ENCODE measurements at regions not wholly inside any gene's neighbourhood (a gene's known extent, or its start where the extent isn't known, plus 50 kb on each side); places are given as distances from the start of the nearest gene placed in this dataset.

DNA sequence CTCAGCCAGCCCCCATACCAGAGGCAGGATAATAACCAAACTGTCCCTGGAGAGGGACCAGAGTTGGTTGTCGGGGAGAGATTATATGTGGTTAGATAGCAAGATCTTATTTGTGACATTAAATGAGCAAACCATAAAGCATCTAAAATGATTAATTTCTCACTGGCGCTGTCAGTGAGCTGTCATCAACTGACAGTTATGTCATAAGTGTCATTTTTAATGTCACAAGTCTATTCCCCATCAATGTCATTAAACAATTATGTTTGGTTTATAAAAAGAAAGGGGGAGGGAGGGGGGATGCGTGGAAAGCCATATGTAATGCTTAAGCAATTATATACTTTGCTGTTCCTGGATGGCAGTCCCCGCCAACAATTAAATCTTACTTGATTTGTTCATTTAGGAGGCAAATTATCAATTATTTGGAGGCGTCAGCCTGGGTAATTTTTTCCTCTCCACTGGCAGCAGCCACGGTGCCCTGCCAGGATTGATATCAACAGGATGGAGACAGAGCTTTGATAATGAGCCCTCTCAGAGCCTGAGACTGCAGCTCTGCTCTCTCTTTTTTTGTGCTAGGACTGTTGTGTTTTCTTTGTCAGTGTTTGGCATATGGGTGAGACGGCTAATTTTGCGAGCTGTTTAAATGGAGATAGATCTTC is 333.6 kb upstream of the CAMK1G start:
- no peak overlapping the region for H3K4me2 ChIP-seq (ENCODE audit: low read length)
- Mint-ChIP-seq H3K27me3 (ENCODE audit: low read depth, unreplicated experiment) (peaks cover 5% of the 10 kb centered on the region), H3K27ac (ENCODE audit: unreplicated experiment) (no peak overlapping the region)

DNA sequence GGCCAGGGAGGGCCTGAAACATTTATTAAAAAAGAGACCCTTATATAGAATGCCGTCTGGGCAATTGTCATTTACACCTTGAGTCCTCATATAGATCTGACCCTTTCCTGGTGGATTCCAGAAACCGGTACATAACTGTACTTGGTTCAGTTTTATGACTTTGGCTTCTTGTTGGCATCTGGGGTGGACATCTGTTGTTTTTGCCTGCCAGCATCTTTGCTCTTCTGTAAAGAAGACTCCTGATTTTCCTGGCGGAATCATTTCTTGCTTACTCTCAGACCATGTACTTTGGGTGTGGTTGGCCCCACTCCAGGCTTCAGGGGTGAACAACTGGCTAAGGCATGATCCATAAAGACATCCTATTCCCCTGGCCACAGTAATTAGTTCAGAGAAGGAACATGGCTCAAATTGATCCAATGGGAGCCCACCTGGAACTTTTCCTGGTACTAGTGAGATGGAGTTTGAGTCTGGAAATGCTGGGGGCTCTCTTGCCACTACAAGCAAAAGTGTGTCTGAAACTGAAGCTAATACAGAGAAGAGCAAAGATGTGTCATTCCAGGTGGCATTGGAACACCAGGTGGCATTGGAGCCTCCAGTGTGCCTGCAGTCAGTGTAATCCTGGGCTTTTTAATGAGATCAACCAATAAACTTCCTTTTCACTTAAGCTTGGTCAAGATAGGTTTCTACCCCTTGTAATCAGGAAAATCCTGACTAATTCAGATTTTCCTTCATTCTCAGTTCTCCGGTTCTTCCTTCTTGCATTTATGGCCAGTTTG is 332.5 kb upstream of the CAMK1G start:
- no peaks in the 10 kb centered on the region for H3K4me1 Mint-ChIP-seq (ENCODE audit: low read depth, unreplicated experiment)
- Histone ChIP-seq H3K36me3 (ENCODE audit: insufficient read depth, low read length) (no peaks in the 10 kb centered on the region), H3K9ac (ENCODE audit: low read length) (no peak overlapping the region), H3K4me3 (ENCODE audit: insufficient read depth, low read depth, low read length) (no peak overlapping the region), H3K4me2 (ENCODE audit: low read length) (no peak overlapping the region), H3K79me2 (ENCODE audit: insufficient read depth, low read length) (no peaks in the 10 kb centered on the region), H2AFZ (ENCODE audit: low read depth, low read length) (no peak overlapping the region), H4K20me1 (ENCODE audit: insufficient read depth, low read length) (no peaks in the 10 kb centered on the region), H3K4me1 (ENCODE audit: insufficient read depth, low read length) (no peaks in the 10 kb centered on the region), H3K9me3 (ENCODE audit: insufficient read depth, low read depth, low read length) (no peaks in the 10 kb centered on the region), H3K27ac (ENCODE audit: low read depth, low read length) (no peak overlapping the region), H3K27me3 (ENCODE audit: insufficient read depth, low read length) (no peaks in the 10 kb centered on the region)
- TF ChIP-seq, protein P1, sequence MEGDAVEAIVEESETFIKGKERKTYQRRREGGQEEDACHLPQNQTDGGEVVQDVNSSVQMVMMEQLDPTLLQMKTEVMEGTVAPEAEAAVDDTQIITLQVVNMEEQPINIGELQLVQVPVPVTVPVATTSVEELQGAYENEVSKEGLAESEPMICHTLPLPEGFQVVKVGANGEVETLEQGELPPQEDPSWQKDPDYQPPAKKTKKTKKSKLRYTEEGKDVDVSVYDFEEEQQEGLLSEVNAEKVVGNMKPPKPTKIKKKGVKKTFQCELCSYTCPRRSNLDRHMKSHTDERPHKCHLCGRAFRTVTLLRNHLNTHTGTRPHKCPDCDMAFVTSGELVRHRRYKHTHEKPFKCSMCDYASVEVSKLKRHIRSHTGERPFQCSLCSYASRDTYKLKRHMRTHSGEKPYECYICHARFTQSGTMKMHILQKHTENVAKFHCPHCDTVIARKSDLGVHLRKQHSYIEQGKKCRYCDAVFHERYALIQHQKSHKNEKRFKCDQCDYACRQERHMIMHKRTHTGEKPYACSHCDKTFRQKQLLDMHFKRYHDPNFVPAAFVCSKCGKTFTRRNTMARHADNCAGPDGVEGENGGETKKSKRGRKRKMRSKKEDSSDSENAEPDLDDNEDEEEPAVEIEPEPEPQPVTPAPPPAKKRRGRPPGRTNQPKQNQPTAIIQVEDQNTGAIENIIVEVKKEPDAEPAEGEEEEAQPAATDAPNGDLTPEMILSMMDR (IDR thresholded peaks at IDR 0.05; ENCODE audit: insufficient read depth, low read depth, low read length) = no peak
- TF ChIP-seq EZH2 (IDR thresholded peaks at IDR 0.05; ENCODE audit: insufficient read depth, low read length) = no peak
- H3K27me3 Mint-ChIP-seq (ENCODE audit: low read depth, unreplicated experiment) = peaks cover 5% of the 10 kb centered on the region
- no peaks in the 10 kb centered on the region for H3K9me3 Mint-ChIP-seq (ENCODE audit: unreplicated experiment)
- DNase-seq (ENCODE audit: low read depth) = peak; percentile 22
- H3K36me3 Mint-ChIP-seq (ENCODE audit: low read depth, unreplicated experiment) = no peaks in the 10 kb centered on the region
- FAIRE-seq = no peak
- H3K4me3 Mint-ChIP-seq (ENCODE audit: unreplicated experiment) = no peak overlapping the region
- peak overlapping the region; percentile 19 for H3K27ac Mint-ChIP-seq (ENCODE audit: unreplicated experiment)

More for the DNA sequence above, 333.6 kb upstream of the CAMK1G start:
- no peak for TF ChIP-seq EZH2 (IDR thresholded peaks at IDR 0.05; ENCODE audit: insufficient read depth, low read length)
- TF ChIP-seq, protein P1 (IDR thresholded peaks at IDR 0.05; ENCODE audit: insufficient read depth, low read depth, low read length) = no peak
- Mint-ChIP-seq H3K9me3 (ENCODE audit: unreplicated experiment) (no peaks in the 10 kb centered on the region), H3K4me1 (ENCODE audit: low read depth, unreplicated experiment) (no peaks in the 10 kb centered on the region), H3K4me3 (ENCODE audit: unreplicated experiment) (no peak overlapping the region), H3K36me3 (ENCODE audit: low read depth, unreplicated experiment) (no peaks in the 10 kb centered on the region)
- no peak overlapping the region for H2AFZ ChIP-seq (ENCODE audit: low read depth, low read length)
- no peak overlapping the region for H3K4me3 ChIP-seq (ENCODE audit: insufficient read depth, low read depth, low read length)
- DNase-seq (ENCODE audit: low read depth) (no peak), FAIRE-seq (no peak)
- no peak overlapping the region for H3K27ac ChIP-seq (ENCODE audit: low read depth, low read length)
- H4K20me1 ChIP-seq (ENCODE audit: insufficient read depth, low read length) = no peaks in the 10 kb centered on the region
- no peaks in the 10 kb centered on the region for H3K27me3 ChIP-seq (ENCODE audit: insufficient read depth, low read length)
- H3K4me1 ChIP-seq (ENCODE audit: insufficient read depth, low read length) = no peaks in the 10 kb centered on the region
- H3K9ac ChIP-seq (ENCODE audit: low read length) = no peak overlapping the region
- H3K36me3 ChIP-seq (ENCODE audit: insufficient read depth, low read length) = no peaks in the 10 kb centered on the region
- H3K79me2 ChIP-seq (ENCODE audit: insufficient read depth, low read length) = no peaks in the 10 kb centered on the region
- H3K9me3 ChIP-seq (ENCODE audit: insufficient read depth, low read depth, low read length) = no peaks in the 10 kb centered on the region
